ENCODE measurements at regions not wholly inside any gene's neighbourhood (a gene's known extent, or its start where the extent isn't known, plus 50 kb on each side); places are given as distances from the start of the nearest gene placed in this dataset.

- no peak overlapping the region for H3K9ac ChIP-seq (ENCODE audit: low read length)
- H2BK5ac ChIP-seq (ENCODE audit: low read depth, low read length, poor library complexity, severe bottlenecking): no peak overlapping the region
- no peak overlapping the region for H3K4me3 ChIP-seq (ENCODE audit: insufficient read depth in 1 of 2, low read depth in 1 of 2, low read length in 2 of 2)
- H2BK15ac ChIP-seq (ENCODE audit: low read depth, poor library complexity, severe bottlenecking): no peak overlapping the region
- no peak overlapping the region for H3K18ac ChIP-seq (ENCODE audit: low read depth in 1 of 2, low read length in 2 of 2)
- H3K36me3 ChIP-seq (ENCODE audit: control insufficient read depth in 1 of 2, insufficient read depth in 2 of 2, low read depth in 1 of 2, low read length in 2 of 2): no peaks in the 10 kb centered on the region
- no peak overlapping the region for H3K14ac ChIP-seq (ENCODE audit: low read length in 2 of 2)
- no peak overlapping the region for H4K91ac ChIP-seq (ENCODE audit: low read length)
- no peak overlapping the region for H2AK5ac ChIP-seq (ENCODE audit: low read length, severe bottlenecking)
- H3K4ac ChIP-seq (ENCODE audit: low read depth in 1 of 2, low read length in 2 of 2): no peak overlapping the region
- H4K8ac ChIP-seq (ENCODE audit: low read length): no peak overlapping the region
- no peak overlapping the region for H3K4me2 ChIP-seq (ENCODE audit: low read length, poor library complexity, severe bottlenecking)
- peaks cover 3% of the 10 kb centered on the region for H3K4me1 ChIP-seq (ENCODE audit: control insufficient read depth, insufficient read depth, low read depth, low read length)
- H2BK12ac ChIP-seq (ENCODE audit: low read length in 2 of 2): no peak overlapping the region
- H2AFZ ChIP-seq (ENCODE audit: low read depth, low read length): no peak overlapping the region
- no peaks in the 10 kb centered on the region for H3K27me3 ChIP-seq (ENCODE audit: control insufficient read depth in 1 of 2, insufficient read depth in 1 of 2, low read length in 2 of 2)
- no peak overlapping the region for H3K23ac ChIP-seq (ENCODE audit: low read length in 2 of 2)
- no peak overlapping the region for H2BK120ac ChIP-seq (ENCODE audit: low read depth, low read length)
- no peaks in the 10 kb centered on the region for H3K9me3 ChIP-seq (ENCODE audit: control insufficient read depth, low read length)
- H3K79me1 ChIP-seq (replicated peaks; ENCODE audit: low read length, poor library complexity, severe bottlenecking): no peaks in the 10 kb centered on the region
- no peak overlapping the region for H3K27ac ChIP-seq (ENCODE audit: low read length, poor library complexity, severe bottlenecking)
- DNase-seq: no peak
These were observed 379.7 kb downstream of the ARL6IP6 start for GRCh38 chr2:153098073-153098472.

- Histone ChIP-seq H2BK15ac (ENCODE audit: low read depth, poor library complexity, severe bottlenecking) (no peak overlapping the region), H4K91ac (ENCODE audit: low read length) (no peak overlapping the region), H2BK120ac (ENCODE audit: low read depth, low read length) (no peak overlapping the region), H3K4me1 (ENCODE audit: control insufficient read depth, insufficient read depth, low read depth, low read length) (peaks cover 3% of the 10 kb centered on the region), H3K9ac (ENCODE audit: low read length) (no peak overlapping the region), H3K4ac (ENCODE audit: low read depth in 1 of 2, low read length in 2 of 2) (no peak overlapping the region), H2AK5ac (ENCODE audit: low read length, severe bottlenecking) (no peak overlapping the region), H4K8ac (ENCODE audit: low read length) (no peak overlapping the region), H3K27ac (ENCODE audit: low read length, poor library complexity, severe bottlenecking) (no peak overlapping the region), H3K9me3 (ENCODE audit: control insufficient read depth, low read length) (peaks cover 8% of the 10 kb centered on the region), H3K36me3 (ENCODE audit: control insufficient read depth in 1 of 2, insufficient read depth in 2 of 2, low read depth in 1 of 2, low read length in 2 of 2) (no peaks in the 10 kb centered on the region), H2BK5ac (ENCODE audit: low read depth, low read length, poor library complexity, severe bottlenecking) (no peak overlapping the region), H3K23ac (ENCODE audit: low read length in 2 of 2) (no peak overlapping the region), H2AFZ (ENCODE audit: low read depth, low read length) (no peak overlapping the region), H3K4me2 (ENCODE audit: low read length, poor library complexity, severe bottlenecking) (no peak overlapping the region), H3K79me1 (replicated peaks; ENCODE audit: low read length, poor library complexity, severe bottlenecking) (no peaks in the 10 kb centered on the region), H3K27me3 (ENCODE audit: control insufficient read depth in 1 of 2, insufficient read depth in 1 of 2, low read length in 2 of 2) (no peaks in the 10 kb centered on the region), H2BK12ac (ENCODE audit: low read length in 2 of 2) (no peak overlapping the region), H3K18ac (ENCODE audit: low read depth in 1 of 2, low read length in 2 of 2) (no peak overlapping the region), H3K14ac (ENCODE audit: low read length in 2 of 2) (no peak overlapping the region), H3K4me3 (ENCODE audit: insufficient read depth in 1 of 2, low read depth in 1 of 2, low read length in 2 of 2) (no peak overlapping the region)
- DNase-seq: no peak
- WGBS: no CpG with 5 or more reads among the region's 2 CpGs
These were observed 377.9 kb downstream of the ARL6IP6 start for GRCh38 chr2:153096272-153096671.

GRCh38 chr2:153091344-153091743, 372.9 kb downstream of the ARL6IP6 start:
- Histone ChIP-seq H3K14ac (ENCODE audit: low read length in 2 of 2) (no peak overlapping the region), H3K9me3 (ENCODE audit: control insufficient read depth, low read length) (peaks cover 9% of the 10 kb centered on the region), H4K91ac (ENCODE audit: low read length) (no peak overlapping the region), H3K27me3 (ENCODE audit: control insufficient read depth in 1 of 2, insufficient read depth in 1 of 2, low read length in 2 of 2) (no peaks in the 10 kb centered on the region), H3K4ac (ENCODE audit: low read depth in 1 of 2, low read length in 2 of 2) (no peak overlapping the region), H2BK15ac (ENCODE audit: low read depth, poor library complexity, severe bottlenecking) (no peak overlapping the region), H2BK12ac (ENCODE audit: low read length in 2 of 2) (no peak overlapping the region), H3K4me3 (ENCODE audit: insufficient read depth in 1 of 2, low read depth in 1 of 2, low read length in 2 of 2) (no peak overlapping the region), H4K8ac (ENCODE audit: low read length) (no peak overlapping the region), H3K23ac (ENCODE audit: low read length in 2 of 2) (no peak overlapping the region), H3K4me1 (ENCODE audit: control insufficient read depth, insufficient read depth, low read depth, low read length) (no peaks in the 10 kb centered on the region), H3K4me2 (ENCODE audit: low read length, poor library complexity, severe bottlenecking) (no peak overlapping the region), H2AFZ (ENCODE audit: low read depth, low read length) (no peak overlapping the region), H2BK5ac (ENCODE audit: low read depth, low read length, poor library complexity, severe bottlenecking) (no peak overlapping the region), H3K27ac (ENCODE audit: low read length, poor library complexity, severe bottlenecking) (no peak overlapping the region), H2BK120ac (ENCODE audit: low read depth, low read length) (no peak overlapping the region), H3K9ac (ENCODE audit: low read length) (no peak overlapping the region), H3K18ac (ENCODE audit: low read depth in 1 of 2, low read length in 2 of 2) (no peak overlapping the region), H3K36me3 (ENCODE audit: control insufficient read depth in 1 of 2, insufficient read depth in 2 of 2, low read depth in 1 of 2, low read length in 2 of 2) (no peaks in the 10 kb centered on the region), H2AK5ac (ENCODE audit: low read length, severe bottlenecking) (no peak overlapping the region), H3K79me1 (replicated peaks; ENCODE audit: low read length, poor library complexity, severe bottlenecking) (no peaks in the 10 kb centered on the region)
- no peak for DNase-seq

- H2AFZ ChIP-seq (ENCODE audit: low read depth, low read length): no peak overlapping the region
- H3K79me1 ChIP-seq (replicated peaks; ENCODE audit: low read length, poor library complexity, severe bottlenecking): no peaks in the 10 kb centered on the region
- H3K23ac ChIP-seq (ENCODE audit: low read length in 2 of 2): no peak overlapping the region
These were observed 360.9 kb downstream of the ARL6IP6 start for GRCh38 chr2:153079315-153079714.

More at GRCh38 chr2:153079315-153079714, 360.9 kb downstream of the ARL6IP6 start:
- Histone ChIP-seq H3K9ac (ENCODE audit: low read length) (no peak overlapping the region), H2BK12ac (ENCODE audit: low read length in 2 of 2) (no peak overlapping the region), H3K18ac (ENCODE audit: low read depth in 1 of 2, low read length in 2 of 2) (no peak overlapping the region), H2BK120ac (ENCODE audit: low read depth, low read length) (no peak overlapping the region), H3K4me1 (ENCODE audit: control insufficient read depth, insufficient read depth, low read depth, low read length) (no peaks in the 10 kb centered on the region), H2BK5ac (ENCODE audit: low read depth, low read length, poor library complexity, severe bottlenecking) (no peak overlapping the region), H2AK5ac (ENCODE audit: low read length, severe bottlenecking) (no peak overlapping the region), H3K27ac (ENCODE audit: low read length, poor library complexity, severe bottlenecking) (no peak overlapping the region), H3K4ac (ENCODE audit: low read depth in 1 of 2, low read length in 2 of 2) (no peak overlapping the region), H3K14ac (ENCODE audit: low read length in 2 of 2) (no peak overlapping the region), H2BK15ac (ENCODE audit: low read depth, poor library complexity, severe bottlenecking) (no peak overlapping the region), H3K27me3 (ENCODE audit: control insufficient read depth in 1 of 2, insufficient read depth in 1 of 2, low read length in 2 of 2) (no peaks in the 10 kb centered on the region), H3K36me3 (ENCODE audit: control insufficient read depth in 1 of 2, insufficient read depth in 2 of 2, low read depth in 1 of 2, low read length in 2 of 2) (no peaks in the 10 kb centered on the region), H3K4me2 (ENCODE audit: low read length, poor library complexity, severe bottlenecking) (no peak overlapping the region), H3K4me3 (ENCODE audit: insufficient read depth in 1 of 2, low read depth in 1 of 2, low read length in 2 of 2) (no peak overlapping the region), H4K91ac (ENCODE audit: low read length) (no peak overlapping the region), H4K8ac (ENCODE audit: low read length) (no peak overlapping the region), H3K9me3 (ENCODE audit: control insufficient read depth, low read length) (no peaks in the 10 kb centered on the region)
- 83% methylated on average over 1 of the region's 1 CpG for WGBS
- no peak for DNase-seq

All from mesenchymal stem cell (in vitro differentiated cells and primary cell).